22Rv1 (cell line): ENCODE measurements at regions not wholly inside any gene's neighbourhood (a gene's known extent, or its start where the extent isn't known, plus 50 kb on each side); places are given as distances from the start of the nearest gene placed in this dataset.

Experiments used
- H3K27ac ChIP-seq: fragments of 450-650 bp; 2 replicates; pipeline ENCODE4 v1.5.1; 2017
- ZFX ChIP-seq: fragments of 450-650 bp; IDR thresholded peaks from 2 replicates; pipeline ENCODE4 v1.6.1; 2017; ENCODE audit warnings: antibody characterized with exemption, borderline replicate concordance
- TF ChIP-seq, protein P1 (sequence below): fragments of 450-650 bp; IDR thresholded peaks from 2 replicates; pipeline ENCODE4 v1.5.1; 2017; ENCODE audit warnings: mild to moderate bottlenecking

GRCh38 chr11:134846328-134847082, 434.5 kb upstream of the B3GAT1 start:
- TF ChIP-seq, protein P1, sequence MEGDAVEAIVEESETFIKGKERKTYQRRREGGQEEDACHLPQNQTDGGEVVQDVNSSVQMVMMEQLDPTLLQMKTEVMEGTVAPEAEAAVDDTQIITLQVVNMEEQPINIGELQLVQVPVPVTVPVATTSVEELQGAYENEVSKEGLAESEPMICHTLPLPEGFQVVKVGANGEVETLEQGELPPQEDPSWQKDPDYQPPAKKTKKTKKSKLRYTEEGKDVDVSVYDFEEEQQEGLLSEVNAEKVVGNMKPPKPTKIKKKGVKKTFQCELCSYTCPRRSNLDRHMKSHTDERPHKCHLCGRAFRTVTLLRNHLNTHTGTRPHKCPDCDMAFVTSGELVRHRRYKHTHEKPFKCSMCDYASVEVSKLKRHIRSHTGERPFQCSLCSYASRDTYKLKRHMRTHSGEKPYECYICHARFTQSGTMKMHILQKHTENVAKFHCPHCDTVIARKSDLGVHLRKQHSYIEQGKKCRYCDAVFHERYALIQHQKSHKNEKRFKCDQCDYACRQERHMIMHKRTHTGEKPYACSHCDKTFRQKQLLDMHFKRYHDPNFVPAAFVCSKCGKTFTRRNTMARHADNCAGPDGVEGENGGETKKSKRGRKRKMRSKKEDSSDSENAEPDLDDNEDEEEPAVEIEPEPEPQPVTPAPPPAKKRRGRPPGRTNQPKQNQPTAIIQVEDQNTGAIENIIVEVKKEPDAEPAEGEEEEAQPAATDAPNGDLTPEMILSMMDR: no peak
- no peak for TF ChIP-seq ZFX
- H3K27ac ChIP-seq: no peak overlapping the region

DNA sequence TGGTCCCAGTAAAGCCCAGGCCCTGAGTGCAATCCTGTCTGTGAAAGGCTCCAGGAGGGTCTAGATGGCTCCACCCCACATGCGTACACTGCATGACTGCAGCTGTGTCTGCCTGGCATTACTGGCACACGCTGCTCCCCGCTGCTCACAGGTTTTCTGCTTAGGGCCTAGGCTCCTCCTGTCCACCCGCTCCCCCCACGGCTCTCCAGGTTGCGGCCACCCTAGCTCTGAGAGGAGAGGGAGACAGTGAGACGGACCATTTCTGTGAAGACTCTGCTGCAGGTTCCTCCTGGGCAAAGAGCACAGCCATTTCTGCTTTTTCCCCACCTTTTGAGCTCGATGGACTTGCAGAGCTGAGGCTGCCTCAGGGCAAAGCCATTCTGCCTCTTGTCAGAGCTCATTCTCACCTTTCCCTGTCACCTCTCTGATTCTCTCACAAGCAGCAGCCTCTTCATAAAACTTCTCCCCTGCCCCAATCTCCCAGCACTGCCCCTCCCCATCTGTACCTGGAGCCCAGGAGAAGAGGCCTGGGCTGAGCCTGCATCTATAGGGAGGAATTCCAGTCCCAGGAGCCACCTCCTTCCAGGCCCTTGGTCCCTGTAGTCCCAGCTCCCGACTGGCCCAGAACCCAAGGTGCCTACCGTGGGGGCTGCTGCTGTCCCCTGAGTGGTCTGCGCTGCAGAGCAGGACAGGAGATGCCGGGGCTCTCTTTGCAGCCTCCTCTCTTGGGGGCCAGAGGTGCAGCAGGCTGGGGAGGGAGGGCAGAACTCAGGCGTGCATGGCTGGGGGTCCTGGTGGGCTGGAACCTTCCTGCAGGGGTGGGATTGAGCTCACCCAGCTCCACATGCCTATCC, 433.7 kb upstream of the B3GAT1 start:
- TF ChIP-seq ZFX: no peak
- TF ChIP-seq, protein P1: no peak
- no peak overlapping the region for H3K27ac ChIP-seq

DNA sequence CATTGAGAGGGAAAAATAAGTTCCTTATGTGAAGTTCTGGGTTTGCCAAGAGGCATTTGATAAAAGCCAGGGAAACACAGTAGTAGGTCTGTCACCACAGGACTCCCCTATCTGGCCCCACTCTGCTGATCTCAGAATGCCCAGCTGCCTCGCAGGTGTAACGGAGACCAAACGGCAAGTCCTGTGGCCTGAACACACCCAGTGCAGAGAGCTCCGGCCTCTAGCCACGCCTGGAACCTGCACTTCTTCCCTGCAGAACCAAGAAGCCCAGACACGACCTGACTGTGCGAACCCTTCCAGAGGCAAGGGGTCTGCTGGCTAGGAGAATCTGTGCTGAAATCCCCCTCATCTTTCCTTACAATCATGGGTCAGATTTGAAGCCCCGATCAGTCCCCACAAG, 432.8 kb upstream of the B3GAT1 start:
- H3K27ac ChIP-seq: no peak overlapping the region
- TF ChIP-seq, protein P1: no peak
- TF ChIP-seq ZFX: no peak

- TF ChIP-seq, protein P1: no peak
- no peak for TF ChIP-seq ZFX
- no peak overlapping the region for H3K27ac ChIP-seq
These were observed 431.7 kb upstream of the B3GAT1 start for GRCh38 chr11:134843735-134844134.

DNA sequence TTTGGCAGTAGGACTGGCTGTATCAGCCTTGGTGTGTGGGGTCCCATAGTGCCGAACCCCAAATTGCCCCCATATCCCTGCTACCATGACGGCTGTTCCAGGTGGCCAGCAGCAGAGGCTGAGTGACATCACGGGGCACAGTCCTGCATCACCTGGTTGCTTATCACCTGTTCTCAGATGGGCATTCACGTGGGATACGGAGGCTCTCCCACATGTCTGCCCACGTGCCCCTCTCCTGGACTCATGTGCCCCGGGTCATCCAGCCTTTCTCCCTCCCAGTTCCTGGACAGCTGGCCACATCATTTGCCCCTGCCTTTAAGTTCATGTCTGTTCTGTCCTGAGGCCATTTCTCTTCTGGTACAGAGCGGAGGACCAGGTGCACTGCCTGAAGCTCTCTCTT, 431.0 kb upstream of the B3GAT1 start:
- TF ChIP-seq, protein P1: no peak
- no peak for TF ChIP-seq ZFX

GRCh38 chr11:134841972-134842371, 429.9 kb upstream of the B3GAT1 start:
- no peak overlapping the region for H3K27ac ChIP-seq
- TF ChIP-seq, protein P1: no peak
- TF ChIP-seq ZFX: no peak

More for the DNA sequence above, 431.0 kb upstream of the B3GAT1 start:
- no peak overlapping the region for H3K27ac ChIP-seq

GRCh38 chr11:134841411-134841810, 429.4 kb upstream of the B3GAT1 start:
- no peak overlapping the region for H3K27ac ChIP-seq
- TF ChIP-seq ZFX: no peak
- TF ChIP-seq, protein P1: no peak
